Midbrain (tissue), 1 donor: ENCODE measurements at regions not wholly inside any gene's neighbourhood (a gene's known extent, or its start where the extent isn't known, plus 50 kb on each side); places are given as distances from the start of the nearest gene placed in this dataset.
"Not testable (repeated sequence)": the region's sequence is repeated elsewhere in the genome, so short reads cannot be mapped to it uniquely, and the experiment has no call there.

Source experiments
- DNase-seq: peaks from one replicate; lab custom pipeline; 2025; lab: John Stamatoyannopoulos, UW

- not testable (repeated sequence) for DNase-seq
Observed at GRCh38 chr4:162739596-162739995, 427.1 kb downstream of the NAF1 start.

- no peak for DNase-seq
Observed at GRCh38 chr4:162732876-162733275, 433.8 kb downstream of the NAF1 start.

- DNase-seq: no peak
Observed at GRCh38 chr4:162727766-162728165, 438.9 kb downstream of the NAF1 start.

- no peak for DNase-seq
Observed at GRCh38 chr4:162727232-162727631, 439.5 kb downstream of the NAF1 start.

- DNase-seq: no peak
Observed at GRCh38 chr4:162715401-162715800, 451.3 kb downstream of the NAF1 start.

- no peak for DNase-seq
Observed at GRCh38 chr4:162707962-162708361, 458.7 kb downstream of the NAF1 start.

- no peak for DNase-seq
Observed at GRCh38 chr4:162706632-162707031, 460.1 kb downstream of the NAF1 start.

- no peak for DNase-seq
Observed at GRCh38 chr4:162706051-162706450, 460.6 kb downstream of the NAF1 start.

- DNase-seq: no peak
Observed at GRCh38 chr4:162705130-162705803, 461.4 kb downstream of the NAF1 start.

- DNase-seq: no peak
Observed at GRCh38 chr4:162700815-162701361, 465.8 kb downstream of the NAF1 start.

- no peak for DNase-seq
Observed at GRCh38 chr4:162700358-162700757, 466.3 kb downstream of the NAF1 start.

GRCh38 chr4:162699629-162700028 lies 467.1 kb downstream of the NAF1 start:
- DNase-seq: no peak

- DNase-seq: no peak
Observed at GRCh38 chr4:162685410-162685809, 481.3 kb downstream of the NAF1 start.

- no peak for DNase-seq
Observed at GRCh38 chr4:162684998-162685397, 481.7 kb downstream of the NAF1 start.

GRCh38 chr4:162684371-162684700 lies 482.4 kb downstream of the NAF1 start:
- no peak for DNase-seq

GRCh38 chr4:162683659-162684370 lies 482.9 kb downstream of the NAF1 start:
- no peak for DNase-seq

- no peak for DNase-seq
Observed at GRCh38 chr4:162682651-162683050, 484.0 kb downstream of the NAF1 start.

- no peak for DNase-seq
Observed at GRCh38 chr4:162681212-162681611, 485.5 kb downstream of the NAF1 start.

GRCh38 chr4:162675661-162676060 lies 491.0 kb downstream of the NAF1 start:
- DNase-seq: no peak

- no peak for DNase-seq
Observed at GRCh38 chr4:162661913-162662312, 498.1 kb upstream of the FSTL5 start.

GRCh38 chr4:162659716-162660115 lies 495.9 kb upstream of the FSTL5 start:
- DNase-seq: no peak

- no peak for DNase-seq
Observed at GRCh38 chr4:162657966-162658365, 494.2 kb upstream of the FSTL5 start.

GRCh38 chr4:162650166-162650565 lies 486.4 kb upstream of the FSTL5 start:
- DNase-seq: no peak

GRCh38 chr4:162645381-162645780 lies 481.6 kb upstream of the FSTL5 start:
- no peak for DNase-seq
